ENCODE measurements at regions not wholly inside any gene's neighbourhood (a gene's known extent, or its start where the extent isn't known, plus 50 kb on each side); places are given as distances from the start of the nearest gene placed in this dataset.

- DNase-seq (ENCODE audit: low spot score) = peak; percentile 18
- TF ChIP-seq CTCF (IDR thresholded peaks at IDR 0.05; ENCODE audit: poor library complexity, severe bottlenecking) = no peak
- no peak overlapping the region for H3K4me3 ChIP-seq (ENCODE audit: severe bottlenecking)
- H3K4me1 ChIP-seq (ENCODE audit: insufficient read depth, poor library complexity, severe bottlenecking) = no peaks in the 10 kb centered on the region
- no peaks in the 10 kb centered on the region for H3K36me3 ChIP-seq (ENCODE audit: low read depth)
- H3K9me3 ChIP-seq (ENCODE audit: severe bottlenecking) = no peaks in the 10 kb centered on the region
- H3K27me3 ChIP-seq (ENCODE audit: insufficient read depth, poor library complexity, severe bottlenecking) = no peaks in the 10 kb centered on the region
- no peak overlapping the region for H3K27ac ChIP-seq (ENCODE audit: poor library complexity, severe bottlenecking)
- no peak for ATAC-seq (ENCODE audit: low read depth)
These were observed 161.9 kb upstream of the ZMIZ1 start for GRCh38 chr10:78906734-78907390.

- TF ChIP-seq CTCF (IDR thresholded peaks at IDR 0.05; ENCODE audit: poor library complexity, severe bottlenecking) = no peak
- Histone ChIP-seq H3K4me1 (ENCODE audit: insufficient read depth, poor library complexity, severe bottlenecking) (no peaks in the 10 kb centered on the region), H3K27ac (ENCODE audit: poor library complexity, severe bottlenecking) (no peak overlapping the region), H3K36me3 (ENCODE audit: low read depth) (no peaks in the 10 kb centered on the region), H3K9me3 (ENCODE audit: severe bottlenecking) (no peaks in the 10 kb centered on the region), H3K27me3 (ENCODE audit: insufficient read depth, poor library complexity, severe bottlenecking) (no peaks in the 10 kb centered on the region), H3K4me3 (ENCODE audit: severe bottlenecking) (no peak overlapping the region)
- DNase-seq (ENCODE audit: low spot score) (peak; percentile 38), ATAC-seq (ENCODE audit: low read depth) (no peak)
These were observed 161.1 kb upstream of the ZMIZ1 start for GRCh38 chr10:78907551-78908211.

GRCh38 chr10:78909221-78909620 is 159.5 kb upstream of the ZMIZ1 start:
- Histone ChIP-seq H3K4me3 (ENCODE audit: severe bottlenecking) (no peak overlapping the region), H3K27me3 (ENCODE audit: insufficient read depth, poor library complexity, severe bottlenecking) (no peaks in the 10 kb centered on the region), H3K9me3 (ENCODE audit: severe bottlenecking) (no peaks in the 10 kb centered on the region), H3K4me1 (ENCODE audit: insufficient read depth, poor library complexity, severe bottlenecking) (no peaks in the 10 kb centered on the region), H3K27ac (ENCODE audit: poor library complexity, severe bottlenecking) (no peak overlapping the region), H3K36me3 (ENCODE audit: low read depth) (no peaks in the 10 kb centered on the region)
- ATAC-seq (ENCODE audit: low read depth) (no peak), DNase-seq (ENCODE audit: low spot score) (peak; percentile 9)
- TF ChIP-seq CTCF (IDR thresholded peaks at IDR 0.05; ENCODE audit: poor library complexity, severe bottlenecking) = no peak

GRCh38 chr10:78910021-78910420 is 158.7 kb upstream of the ZMIZ1 start:
- H3K9me3 ChIP-seq (ENCODE audit: severe bottlenecking) = no peaks in the 10 kb centered on the region
- DNase-seq (ENCODE audit: low spot score) (no peak), ATAC-seq (ENCODE audit: low read depth) (no peak)
- no peaks in the 10 kb centered on the region for H3K27me3 ChIP-seq (ENCODE audit: insufficient read depth, poor library complexity, severe bottlenecking)
- H3K27ac ChIP-seq (ENCODE audit: poor library complexity, severe bottlenecking) = no peak overlapping the region
- H3K36me3 ChIP-seq (ENCODE audit: low read depth) = no peaks in the 10 kb centered on the region
- H3K4me3 ChIP-seq (ENCODE audit: severe bottlenecking) = no peak overlapping the region
- H3K4me1 ChIP-seq (ENCODE audit: insufficient read depth, poor library complexity, severe bottlenecking) = no peaks in the 10 kb centered on the region
- TF ChIP-seq CTCF (IDR thresholded peaks at IDR 0.05; ENCODE audit: poor library complexity, severe bottlenecking) = no peak

GRCh38 chr10:78910476-78910875 is 158.3 kb upstream of the ZMIZ1 start:
- TF ChIP-seq CTCF (IDR thresholded peaks at IDR 0.05; ENCODE audit: poor library complexity, severe bottlenecking) = no peak

More at GRCh38 chr10:78910476-78910875, 158.3 kb upstream of the ZMIZ1 start:
- no peak for DNase-seq (ENCODE audit: low spot score)
- ATAC-seq (ENCODE audit: low read depth) = no peak
- no peaks in the 10 kb centered on the region for H3K9me3 ChIP-seq (ENCODE audit: severe bottlenecking)
- H3K36me3 ChIP-seq (ENCODE audit: low read depth) = no peaks in the 10 kb centered on the region
- H3K4me3 ChIP-seq (ENCODE audit: severe bottlenecking) = no peak overlapping the region
- no peak overlapping the region for H3K27ac ChIP-seq (ENCODE audit: poor library complexity, severe bottlenecking)
- no peaks in the 10 kb centered on the region for H3K27me3 ChIP-seq (ENCODE audit: insufficient read depth, poor library complexity, severe bottlenecking)
- H3K4me1 ChIP-seq (ENCODE audit: insufficient read depth, poor library complexity, severe bottlenecking) = no peaks in the 10 kb centered on the region
